ENCODE measurements at regions not wholly inside any gene's neighbourhood (a gene's known extent, or its start where the extent isn't known, plus 50 kb on each side); places are given as distances from the start of the nearest gene placed in this dataset.

- no peak for DNase-seq (ENCODE audit: low read depth)
These were observed 70.0 kb upstream of the INPP5A start for GRCh38 chr10:132467464-132468149.

- no peak for DNase-seq (ENCODE audit: low read depth)
These were observed 69.4 kb upstream of the INPP5A start for GRCh38 chr10:132468216-132468615.

- no peak for DNase-seq (ENCODE audit: low read depth)
These were observed 68.9 kb upstream of the INPP5A start for GRCh38 chr10:132468651-132469050.

DNA sequence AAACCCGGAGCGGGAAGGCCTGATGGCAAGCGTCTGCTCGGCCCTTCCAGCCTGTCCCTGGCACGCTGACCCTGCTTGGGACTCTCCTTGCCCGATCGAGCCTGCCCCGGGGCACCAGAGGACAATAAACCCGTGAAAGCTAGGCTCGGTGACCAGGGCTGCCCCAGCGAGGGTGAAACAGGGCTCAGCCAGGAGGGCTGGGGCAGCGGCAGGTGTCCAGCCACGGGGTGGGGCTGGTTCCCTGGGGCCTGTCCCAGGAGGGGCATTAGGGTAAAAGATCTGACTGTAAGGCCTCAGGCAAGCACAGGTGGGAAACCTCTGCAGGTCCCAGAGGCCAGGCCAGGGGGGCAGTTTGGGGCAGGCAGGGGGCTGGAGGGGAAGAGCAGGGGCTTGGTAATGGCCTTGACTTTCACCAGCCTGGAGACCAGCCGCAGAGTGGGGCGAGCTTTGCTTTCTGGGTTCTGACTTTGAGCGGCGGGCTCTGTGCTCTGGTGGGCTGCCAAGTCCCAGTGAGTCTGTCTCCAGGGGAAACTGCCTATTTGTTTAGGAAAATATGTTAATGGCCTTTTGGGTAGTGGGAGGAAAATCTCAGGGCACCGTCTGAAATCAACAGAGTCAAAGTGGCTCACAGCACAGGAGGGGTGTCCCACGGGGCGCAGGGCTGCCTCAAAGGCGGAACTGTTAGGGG, 68.2 kb upstream of the INPP5A start:
- DNase-seq (ENCODE audit: low read depth): no peak

GRCh38 chr10:132470410-132471124, 67.0 kb upstream of the INPP5A start:
- DNase-seq (ENCODE audit: low read depth): no peak

GRCh38 chr10:132471125-132471451, 66.5 kb upstream of the INPP5A start:
- no peak for DNase-seq (ENCODE audit: low read depth)

DNA sequence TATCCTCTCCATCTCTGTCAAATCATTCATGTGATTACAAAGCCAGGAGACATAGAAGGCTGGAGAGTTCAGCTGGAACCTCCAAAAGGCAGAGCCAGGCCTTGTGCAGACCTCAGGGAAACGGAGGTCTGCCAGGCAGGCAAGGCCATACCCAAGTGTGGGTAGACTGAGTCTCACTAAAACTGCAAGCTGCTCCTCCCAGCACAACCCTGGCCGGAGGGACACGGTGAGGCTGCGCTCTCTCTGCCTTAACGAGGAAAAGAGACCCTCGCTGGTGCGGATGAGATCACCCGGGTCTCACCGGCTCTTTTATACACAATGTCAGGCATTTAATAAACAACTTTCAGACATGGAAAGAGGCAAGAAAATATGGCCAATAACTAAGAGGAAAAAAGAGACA, 66.1 kb upstream of the INPP5A start:
- no peak for DNase-seq (ENCODE audit: low read depth)

DNA sequence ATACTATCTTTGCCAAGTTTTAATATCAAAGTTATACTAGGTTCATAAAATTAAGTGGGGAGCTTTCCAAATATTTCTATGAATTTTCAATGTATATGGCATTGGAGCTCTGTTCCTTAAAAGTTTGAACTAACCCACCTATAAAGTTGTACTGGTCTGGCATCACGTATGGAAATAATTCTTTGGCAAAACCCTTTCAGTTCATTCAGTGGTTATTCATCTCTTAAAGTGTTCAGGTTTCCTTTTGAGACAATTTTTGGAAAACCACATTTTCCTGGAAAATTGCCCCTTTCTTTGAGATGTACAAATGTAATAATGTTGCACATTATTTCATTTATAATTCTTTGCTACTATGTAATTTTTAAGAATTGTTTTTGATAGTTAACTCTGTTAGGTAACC, 62.5 kb upstream of the INPP5A start:
- no peak for DNase-seq (ENCODE audit: low read depth)

- DNase-seq (ENCODE audit: low read depth): no peak
These were observed 61.2 kb upstream of the INPP5A start for GRCh38 chr10:132476146-132477065.

- DNase-seq (ENCODE audit: low read depth): no peak
These were observed 60.6 kb upstream of the INPP5A start for GRCh38 chr10:132477066-132477397.

- no peak for DNase-seq (ENCODE audit: low read depth)
These were observed 59.9 kb upstream of the INPP5A start for GRCh38 chr10:132477398-132478340.

GRCh38 chr10:132478341-132479023, 59.1 kb upstream of the INPP5A start:
- DNase-seq (ENCODE audit: low read depth): no peak

DNA sequence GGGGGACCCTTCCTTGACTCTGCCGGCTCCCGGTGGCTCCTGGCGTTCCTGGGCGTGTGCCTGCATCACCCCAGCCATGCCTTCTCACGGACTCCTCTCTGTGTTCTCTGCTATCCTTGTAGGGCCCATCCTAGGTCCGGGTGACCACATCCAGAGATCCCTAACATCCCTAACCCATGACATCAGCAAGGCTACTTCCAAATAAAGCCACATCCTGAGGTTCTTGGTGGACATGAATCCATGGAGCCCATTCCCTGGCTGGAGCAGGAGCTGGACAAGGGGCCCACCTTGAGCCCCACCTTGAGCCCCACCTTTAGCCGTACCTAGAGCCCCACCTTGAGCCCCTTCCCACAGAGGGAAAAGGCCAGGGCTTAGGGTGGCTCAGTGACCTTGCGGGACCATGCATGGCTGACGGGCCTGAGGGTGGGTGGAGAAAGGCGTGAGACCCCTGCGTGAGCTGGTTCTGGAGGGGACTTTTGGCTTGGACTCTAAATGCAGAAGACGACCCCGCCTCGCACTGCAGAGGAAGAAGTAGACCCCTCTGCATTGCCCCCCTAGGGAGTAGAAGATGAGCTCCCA, 58.5 kb upstream of the INPP5A start:
- DNase-seq (ENCODE audit: low read depth): no peak

GRCh38 chr10:132479603-132480221, 57.9 kb upstream of the INPP5A start:
- DNase-seq (ENCODE audit: low read depth): no peak

DNA sequence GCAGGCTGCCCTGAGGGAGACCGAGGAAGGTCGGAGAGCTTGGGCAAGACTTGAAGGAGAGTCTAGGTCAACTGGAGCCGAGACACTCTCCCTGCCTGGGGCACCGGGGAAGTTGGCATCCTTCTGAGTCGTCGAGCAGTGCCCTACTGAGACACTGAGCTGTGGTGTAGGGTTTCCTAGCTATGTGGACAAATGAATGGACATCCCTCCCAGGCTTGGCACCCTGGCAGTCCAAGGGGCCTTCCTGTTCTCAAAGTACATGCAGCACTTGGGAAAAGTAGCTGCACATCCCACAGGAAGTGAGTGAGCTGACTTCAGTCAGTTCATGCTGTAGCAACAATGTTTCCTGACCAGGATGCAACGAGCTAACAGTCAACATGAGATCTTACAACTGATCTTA, 57.2 kb upstream of the INPP5A start:
- DNase-seq (ENCODE audit: low read depth): no peak

- no peak for DNase-seq (ENCODE audit: low read depth)
These were observed 55.9 kb upstream of the INPP5A start for GRCh38 chr10:132481690-132482089.

DNA sequence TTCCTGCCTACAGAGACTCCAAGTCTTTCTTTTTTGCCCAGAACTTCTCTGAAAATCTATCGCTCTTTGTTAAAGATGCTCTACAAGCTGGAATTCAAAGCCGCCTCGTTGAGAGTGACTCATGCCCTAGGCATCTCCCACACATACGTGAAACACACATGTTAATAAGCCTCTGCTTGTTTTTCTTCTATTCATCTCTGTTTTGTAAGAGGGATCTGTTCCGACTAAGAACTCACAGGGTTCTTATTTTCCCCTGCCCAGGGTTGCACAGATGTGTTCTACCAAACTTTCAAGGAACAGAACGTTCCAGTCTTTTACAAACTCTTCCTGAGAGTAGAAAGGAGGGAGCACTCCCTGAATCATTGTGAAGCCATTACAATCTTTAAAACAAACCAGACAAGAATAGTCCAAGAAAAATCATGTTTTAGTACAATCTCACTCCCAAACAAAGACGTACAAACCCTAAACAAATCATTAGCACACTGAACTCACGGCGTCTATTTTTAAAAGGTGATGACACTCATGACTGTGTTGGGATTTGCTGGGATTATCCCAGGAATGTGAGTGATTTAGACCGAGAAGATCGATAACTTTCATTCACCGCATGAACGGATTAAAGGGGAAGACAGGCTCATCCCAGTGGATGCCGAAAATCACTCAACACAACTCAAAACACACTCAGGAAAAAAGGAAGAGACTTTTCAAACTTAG, 55.3 kb upstream of the INPP5A start:
- DNase-seq (ENCODE audit: low read depth): peak; percentile 79

DNA sequence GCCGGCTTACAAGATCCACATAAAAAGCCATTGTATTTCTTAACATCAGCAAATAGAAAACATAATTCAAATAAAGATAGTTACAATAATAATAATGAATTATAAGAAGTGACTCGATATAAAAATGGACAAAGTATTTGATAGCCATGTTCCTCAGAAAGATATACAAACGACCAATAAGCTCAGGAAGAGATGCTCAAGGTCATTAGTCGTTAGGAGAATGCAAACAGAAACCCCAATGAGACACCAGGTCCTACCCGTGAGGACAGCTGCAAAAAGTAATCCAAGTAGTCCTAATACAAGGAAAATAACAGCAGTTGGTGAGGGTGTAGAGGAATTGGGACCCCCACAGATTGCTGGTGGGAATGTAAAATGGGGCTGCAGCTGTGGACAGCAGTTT, 54.2 kb upstream of the INPP5A start:
- no peak for DNase-seq (ENCODE audit: low read depth)

DNA sequence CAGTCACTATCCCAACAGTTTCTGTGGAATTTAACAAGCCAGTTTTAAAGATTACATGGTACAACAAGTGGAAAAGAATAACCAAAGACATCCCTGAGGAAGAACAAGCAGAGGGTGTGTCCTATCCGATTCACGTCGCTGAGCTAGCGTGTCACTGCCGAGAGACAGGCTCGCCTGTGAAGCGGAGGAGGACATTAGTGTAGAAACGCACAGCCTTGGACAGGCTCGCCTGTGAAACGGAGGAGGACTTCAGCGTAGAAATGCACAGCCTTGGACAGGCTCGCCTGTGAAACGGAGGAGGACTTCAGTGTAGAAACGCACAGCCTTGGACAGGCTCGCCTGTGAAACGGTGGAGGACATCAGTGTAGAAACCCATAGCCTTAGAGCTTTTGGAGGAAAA, 52.7 kb upstream of the INPP5A start:
- no peak for DNase-seq (ENCODE audit: low read depth)

All from amniotic epithelial cell (primary cell).